ENCODE measurements at regions not wholly inside any gene's neighbourhood (a gene's known extent, or its start where the extent isn't known, plus 50 kb on each side); places are given as distances from the start of the nearest gene placed in this dataset.

GRCh38 chr15:53446376-53446775 is 313.1 kb downstream of the WDR72 start:
- no peak overlapping the region for H3K4me3 Mint-ChIP-seq (ENCODE audit: unreplicated experiment)
- no peak for DNase-seq (ENCODE audit: low spot score)

GRCh38 chr15:53445531-53445930 is 313.9 kb downstream of the WDR72 start:
- Mint-ChIP-seq H3K4me3 (ENCODE audit: unreplicated experiment) (no peak overlapping the region), H3K27me3 (ENCODE audit: unreplicated experiment) (no peaks in the 10 kb centered on the region), H3K27ac (ENCODE audit: unreplicated experiment) (no peak overlapping the region), H3K9me3 (ENCODE audit: unreplicated experiment) (no peaks in the 10 kb centered on the region), H3K36me3 (ENCODE audit: low read depth, unreplicated experiment) (no peaks in the 10 kb centered on the region), H3K4me1 (ENCODE audit: unreplicated experiment) (no peaks in the 10 kb centered on the region)
- no peak for TF ChIP-seq CTCF (IDR thresholded peaks at IDR 0.05; ENCODE audit: unreplicated experiment)
- no peak for DNase-seq (ENCODE audit: low spot score)

More at GRCh38 chr15:53446376-53446775, 313.1 kb downstream of the WDR72 start:
- H3K27ac Mint-ChIP-seq (ENCODE audit: unreplicated experiment): no peak overlapping the region
- H3K4me1 Mint-ChIP-seq (ENCODE audit: unreplicated experiment): no peaks in the 10 kb centered on the region
- no peak for TF ChIP-seq CTCF (IDR thresholded peaks at IDR 0.05; ENCODE audit: unreplicated experiment)
- H3K36me3 Mint-ChIP-seq (ENCODE audit: low read depth, unreplicated experiment): no peaks in the 10 kb centered on the region
- no peaks in the 10 kb centered on the region for H3K9me3 Mint-ChIP-seq (ENCODE audit: unreplicated experiment)
- H3K27me3 Mint-ChIP-seq (ENCODE audit: unreplicated experiment): no peaks in the 10 kb centered on the region

GRCh38 chr15:53437985-53438841 is 321.2 kb downstream of the WDR72 start:
- no peak for TF ChIP-seq CTCF (IDR thresholded peaks at IDR 0.05; ENCODE audit: unreplicated experiment)
- Mint-ChIP-seq H3K4me3 (ENCODE audit: unreplicated experiment) (no peak overlapping the region), H3K9me3 (ENCODE audit: unreplicated experiment) (no peaks in the 10 kb centered on the region)

GRCh38 chr15:53437366-53437765 is 322.1 kb downstream of the WDR72 start:
- DNase-seq (ENCODE audit: low spot score): no peak
- no peak overlapping the region for H3K4me3 Mint-ChIP-seq (ENCODE audit: unreplicated experiment)
- H3K4me1 Mint-ChIP-seq (ENCODE audit: unreplicated experiment): no peaks in the 10 kb centered on the region
- H3K9me3 Mint-ChIP-seq (ENCODE audit: unreplicated experiment): no peaks in the 10 kb centered on the region
- TF ChIP-seq CTCF (IDR thresholded peaks at IDR 0.05; ENCODE audit: unreplicated experiment): no peak
- H3K27ac Mint-ChIP-seq (ENCODE audit: unreplicated experiment): no peak overlapping the region
- H3K36me3 Mint-ChIP-seq (ENCODE audit: low read depth, unreplicated experiment): no peaks in the 10 kb centered on the region
- H3K27me3 Mint-ChIP-seq (ENCODE audit: unreplicated experiment): no peaks in the 10 kb centered on the region

More at GRCh38 chr15:53437985-53438841, 321.2 kb downstream of the WDR72 start:
- Mint-ChIP-seq H3K36me3 (ENCODE audit: low read depth, unreplicated experiment) (no peaks in the 10 kb centered on the region), H3K27me3 (ENCODE audit: unreplicated experiment) (no peaks in the 10 kb centered on the region), H3K27ac (ENCODE audit: unreplicated experiment) (no peak overlapping the region), H3K4me1 (ENCODE audit: unreplicated experiment) (no peaks in the 10 kb centered on the region)
- DNase-seq (ENCODE audit: low spot score): no peak

- Mint-ChIP-seq H3K4me1 (ENCODE audit: unreplicated experiment) (no peaks in the 10 kb centered on the region), H3K36me3 (ENCODE audit: low read depth, unreplicated experiment) (no peaks in the 10 kb centered on the region), H3K4me3 (ENCODE audit: unreplicated experiment) (no peak overlapping the region), H3K27me3 (ENCODE audit: unreplicated experiment) (peaks cover 3% of the 10 kb centered on the region), H3K9me3 (ENCODE audit: unreplicated experiment) (no peaks in the 10 kb centered on the region), H3K27ac (ENCODE audit: unreplicated experiment) (no peak overlapping the region)
- no peak for DNase-seq (ENCODE audit: low spot score)
- no peak for TF ChIP-seq CTCF (IDR thresholded peaks at IDR 0.05; ENCODE audit: unreplicated experiment)
These were observed 325.2 kb downstream of the WDR72 start for GRCh38 chr15:53434174-53434678.

Data from endothelial cell (in vitro differentiated cells).